ENCODE measurements at regions not wholly inside any gene's neighbourhood (a gene's known extent, or its start where the extent isn't known, plus 50 kb on each side); places are given as distances from the start of the nearest gene placed in this dataset.

DNA sequence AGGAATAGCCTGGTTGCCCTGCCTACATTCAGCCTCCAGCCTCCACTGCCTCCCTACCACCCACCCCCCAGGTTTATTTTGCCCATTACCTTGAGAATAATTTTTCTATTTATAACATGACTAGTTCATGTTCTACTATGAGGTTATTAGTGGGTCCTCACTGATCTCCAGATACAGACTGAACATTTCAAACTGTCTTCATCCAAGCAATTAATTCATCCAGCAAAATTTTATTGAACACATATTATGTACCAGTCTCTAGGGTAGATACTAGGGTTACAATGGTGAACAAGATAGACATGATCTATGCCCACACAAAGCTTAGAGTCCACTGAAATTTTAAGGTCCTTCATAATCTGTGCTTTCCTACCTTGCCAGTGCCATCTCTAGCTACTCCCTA lies 51.6 kb upstream of the FHIP2A start:
- TF ChIP-seq STAT1 (IDR thresholded peaks at IDR 0.05; ENCODE audit: unreplicated experiment) (no peak), EZH2phosphoT487 (IDR thresholded peaks at IDR 0.05; ENCODE audit: unreplicated experiment) (no peak)
- TF ChIP-seq, protein P1, sequence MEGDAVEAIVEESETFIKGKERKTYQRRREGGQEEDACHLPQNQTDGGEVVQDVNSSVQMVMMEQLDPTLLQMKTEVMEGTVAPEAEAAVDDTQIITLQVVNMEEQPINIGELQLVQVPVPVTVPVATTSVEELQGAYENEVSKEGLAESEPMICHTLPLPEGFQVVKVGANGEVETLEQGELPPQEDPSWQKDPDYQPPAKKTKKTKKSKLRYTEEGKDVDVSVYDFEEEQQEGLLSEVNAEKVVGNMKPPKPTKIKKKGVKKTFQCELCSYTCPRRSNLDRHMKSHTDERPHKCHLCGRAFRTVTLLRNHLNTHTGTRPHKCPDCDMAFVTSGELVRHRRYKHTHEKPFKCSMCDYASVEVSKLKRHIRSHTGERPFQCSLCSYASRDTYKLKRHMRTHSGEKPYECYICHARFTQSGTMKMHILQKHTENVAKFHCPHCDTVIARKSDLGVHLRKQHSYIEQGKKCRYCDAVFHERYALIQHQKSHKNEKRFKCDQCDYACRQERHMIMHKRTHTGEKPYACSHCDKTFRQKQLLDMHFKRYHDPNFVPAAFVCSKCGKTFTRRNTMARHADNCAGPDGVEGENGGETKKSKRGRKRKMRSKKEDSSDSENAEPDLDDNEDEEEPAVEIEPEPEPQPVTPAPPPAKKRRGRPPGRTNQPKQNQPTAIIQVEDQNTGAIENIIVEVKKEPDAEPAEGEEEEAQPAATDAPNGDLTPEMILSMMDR (conservative IDR thresholded peaks at IDR 0.05; ENCODE audit: low read depth in 2 of 2): no peak
